ENCODE measurements at regions not wholly inside any gene's neighbourhood (a gene's known extent, or its start where the extent isn't known, plus 50 kb on each side); places are given as distances from the start of the nearest gene placed in this dataset.

DNA sequence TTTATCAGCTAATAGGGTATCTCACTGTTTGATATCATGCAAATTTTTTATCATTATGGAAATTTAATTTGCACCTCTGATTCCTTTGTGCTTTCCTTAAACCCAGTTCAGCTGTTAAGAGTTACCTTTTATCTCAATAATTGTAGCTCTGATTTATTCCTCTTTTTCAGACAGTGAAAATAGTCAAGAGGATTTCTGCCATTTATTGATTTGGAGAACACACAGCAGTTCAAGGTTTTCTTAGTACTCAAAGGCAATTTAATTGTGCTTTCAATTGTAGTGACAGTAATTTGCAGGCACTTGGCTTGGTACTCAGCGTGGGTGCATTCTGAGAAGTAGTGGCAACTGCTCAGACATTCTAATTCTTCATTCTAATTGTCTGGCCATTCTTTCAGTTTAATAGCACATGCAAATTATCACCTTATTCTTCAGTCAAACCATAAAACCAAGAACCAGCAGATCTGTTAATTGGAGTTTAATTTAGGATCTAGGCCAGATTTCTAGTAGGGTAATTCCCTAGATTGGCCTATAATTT lies 709.3 kb downstream of the RPS29 start:
- ATAC-seq (ENCODE audit: low FRiP score), result no peak
- Histone ChIP-seq H3K4me3 (ENCODE audit: low read length in 2 of 2) (no peak overlapping the region), H3K27ac (ENCODE audit: low read depth in 1 of 2, low read length in 2 of 2) (no peak overlapping the region), H3K9me3 (ENCODE audit: control insufficient read depth, low read length) (no peaks in the 10 kb centered on the region), H3K36me3 (ENCODE audit: control insufficient read depth in 1 of 2, insufficient read depth in 2 of 2, low read length in 1 of 2) (no peaks in the 10 kb centered on the region), H3K27me3 (ENCODE audit: control insufficient read depth in 1 of 2, insufficient read depth in 2 of 2, low read length in 1 of 2) (no peaks in the 10 kb centered on the region), H3K4me1 (ENCODE audit: control insufficient read depth in 1 of 2, insufficient read depth in 2 of 2, low read length in 2 of 2) (no peaks in the 10 kb centered on the region)
- no peak for DNase-seq
- WGBS, 2 donors, result 82 to 84% methylated on average over 1 of the region's 1 CpG
- intact Hi-C loops (cut with DNase I), result no loop called here

DNA sequence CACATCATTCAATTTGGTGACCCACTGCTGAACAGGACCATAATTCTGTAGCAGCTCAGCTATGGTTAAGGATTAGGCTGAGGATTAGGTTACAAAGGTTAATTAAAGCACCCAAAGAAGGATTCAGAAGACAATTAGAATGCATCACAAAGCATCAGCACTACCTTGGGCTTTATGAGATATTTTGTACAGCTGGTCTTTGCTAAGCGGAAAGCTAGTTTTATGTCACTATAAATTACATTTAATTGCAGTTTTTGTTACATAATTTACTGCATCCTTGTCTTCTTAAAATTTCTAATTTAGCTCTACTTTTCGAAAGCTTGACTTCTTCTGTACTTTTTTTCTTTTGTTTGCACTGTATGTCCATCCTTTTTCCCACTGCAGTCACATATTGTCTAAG lies 711.5 kb downstream of the RPS29 start:
- no peaks in the 10 kb centered on the region for H3K4me1 ChIP-seq (ENCODE audit: control insufficient read depth in 1 of 2, insufficient read depth in 2 of 2, low read length in 2 of 2)
- H3K27me3 ChIP-seq (ENCODE audit: control insufficient read depth in 1 of 2, insufficient read depth in 2 of 2, low read length in 1 of 2), result no peaks in the 10 kb centered on the region
- intact Hi-C loops (cut with DNase I), result no loop called here
- 91 to 93% methylated on average over 2 of the region's 2 CpGs for WGBS, 2 donors
- no peak overlapping the region for H3K4me3 ChIP-seq (ENCODE audit: low read length in 2 of 2)
- H3K27ac ChIP-seq (ENCODE audit: low read depth in 1 of 2, low read length in 2 of 2), result no peak overlapping the region
- H3K36me3 ChIP-seq (ENCODE audit: control insufficient read depth in 1 of 2, insufficient read depth in 2 of 2, low read length in 1 of 2), result no peaks in the 10 kb centered on the region
- ATAC-seq (ENCODE audit: low FRiP score), result no peak
- no peaks in the 10 kb centered on the region for H3K9me3 ChIP-seq (ENCODE audit: control insufficient read depth, low read length)
- DNase-seq, result no peak

DNA sequence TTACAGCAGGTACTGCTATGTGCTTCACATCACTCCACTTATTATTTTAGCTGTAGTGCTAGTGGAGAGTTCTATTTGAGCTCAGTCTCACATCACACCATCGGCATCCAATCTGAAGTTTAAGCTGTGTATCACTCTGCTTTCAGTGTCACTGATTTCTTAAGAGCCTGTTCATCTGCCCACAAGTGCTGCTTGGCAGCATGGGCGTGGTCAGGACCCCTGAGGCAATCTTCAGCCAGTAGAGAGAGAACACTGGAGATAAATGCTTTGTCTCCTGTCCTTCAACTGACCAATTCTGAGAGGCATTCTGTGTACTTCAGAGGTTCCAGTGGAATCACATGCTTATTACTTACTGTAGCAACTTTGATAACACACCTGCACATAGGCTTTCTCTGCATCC lies 728.8 kb downstream of the RPS29 start:
- Histone ChIP-seq H3K4me3 (ENCODE audit: low read length in 2 of 2) (no peak overlapping the region), H3K27ac (ENCODE audit: low read depth in 1 of 2, low read length in 2 of 2) (no peak overlapping the region), H3K36me3 (ENCODE audit: control insufficient read depth in 1 of 2, insufficient read depth in 2 of 2, low read length in 1 of 2) (no peaks in the 10 kb centered on the region), H3K9me3 (ENCODE audit: control insufficient read depth, low read length) (no peaks in the 10 kb centered on the region), H3K4me1 (ENCODE audit: control insufficient read depth in 1 of 2, insufficient read depth in 2 of 2, low read length in 2 of 2) (no peaks in the 10 kb centered on the region), H3K27me3 (ENCODE audit: control insufficient read depth in 1 of 2, insufficient read depth in 2 of 2, low read length in 1 of 2) (no peaks in the 10 kb centered on the region)
- intact Hi-C loops (cut with DNase I), result no loop called here
- WGBS, 2 donors, result 77 to 80% methylated on average over 2 of the region's 2 CpGs
- ATAC-seq (ENCODE audit: low FRiP score) (no peak), DNase-seq (no peak)

- Histone ChIP-seq H3K27me3 (ENCODE audit: control insufficient read depth in 1 of 2, insufficient read depth in 2 of 2, low read length in 1 of 2) (no peaks in the 10 kb centered on the region), H3K36me3 (ENCODE audit: control insufficient read depth in 1 of 2, insufficient read depth in 2 of 2, low read length in 1 of 2) (no peaks in the 10 kb centered on the region), H3K4me3 (ENCODE audit: low read length in 2 of 2) (no peak overlapping the region), H3K4me1 (ENCODE audit: control insufficient read depth in 1 of 2, insufficient read depth in 2 of 2, low read length in 2 of 2) (no peaks in the 10 kb centered on the region), H3K27ac (ENCODE audit: low read depth in 1 of 2, low read length in 2 of 2) (no peak overlapping the region), H3K9me3 (ENCODE audit: control insufficient read depth, low read length) (no peaks in the 10 kb centered on the region)
- intact Hi-C loops (cut with DNase I), result no loop called here
- ATAC-seq (ENCODE audit: low FRiP score) (no peak), DNase-seq (no peak)
- 70 to 71% methylated on average over 5 of the region's 5 CpGs for WGBS, 2 donors
Measured at GRCh38 chr14:48853159-48853558, 733.0 kb downstream of the RPS29 start.

GRCh38 chr14:48849741-48850322 lies 736.3 kb downstream of the RPS29 start:
- Histone ChIP-seq H3K27ac (ENCODE audit: low read depth in 1 of 2, low read length in 2 of 2) (no peak overlapping the region), H3K4me3 (ENCODE audit: low read length in 2 of 2) (no peak overlapping the region), H3K36me3 (ENCODE audit: control insufficient read depth in 1 of 2, insufficient read depth in 2 of 2, low read length in 1 of 2) (no peaks in the 10 kb centered on the region), H3K27me3 (ENCODE audit: control insufficient read depth in 1 of 2, insufficient read depth in 2 of 2, low read length in 1 of 2) (no peaks in the 10 kb centered on the region), H3K9me3 (ENCODE audit: control insufficient read depth, low read length) (no peaks in the 10 kb centered on the region), H3K4me1 (ENCODE audit: control insufficient read depth in 1 of 2, insufficient read depth in 2 of 2, low read length in 2 of 2) (no peaks in the 10 kb centered on the region)
- DNase-seq, result no peak
- no peak for ATAC-seq (ENCODE audit: low FRiP score)
- intact Hi-C loops (cut with DNase I), result no loop called here
- 27 to 39% methylated on average over 2 of the region's 2 CpGs for WGBS, 2 donors

GRCh38 chr14:48842785-48843184 lies 743.4 kb downstream of the RPS29 start:
- H3K27ac ChIP-seq (ENCODE audit: low read depth in 1 of 2, low read length in 2 of 2), result no peak overlapping the region
- H3K36me3 ChIP-seq (ENCODE audit: control insufficient read depth in 1 of 2, insufficient read depth in 2 of 2, low read length in 1 of 2), result no peaks in the 10 kb centered on the region
- ATAC-seq (ENCODE audit: low FRiP score) (no peak), DNase-seq (no peak)
- intact Hi-C loops (cut with DNase I), result no loop called here
- H3K4me1 ChIP-seq (ENCODE audit: control insufficient read depth in 1 of 2, insufficient read depth in 2 of 2, low read length in 2 of 2), result no peaks in the 10 kb centered on the region
- H3K27me3 ChIP-seq (ENCODE audit: control insufficient read depth in 1 of 2, insufficient read depth in 2 of 2, low read length in 1 of 2), result no peaks in the 10 kb centered on the region
- H3K9me3 ChIP-seq (ENCODE audit: control insufficient read depth, low read length), result no peaks in the 10 kb centered on the region
- H3K4me3 ChIP-seq (ENCODE audit: low read length in 2 of 2), result no peak overlapping the region
- WGBS, 2 donors, result 88 to 92% methylated on average over 2 of the region's 2 CpGs

- intact Hi-C loops (cut with DNase I), result no loop called here
- Histone ChIP-seq H3K4me3 (ENCODE audit: low read length in 2 of 2) (no peak overlapping the region), H3K27me3 (ENCODE audit: control insufficient read depth in 1 of 2, insufficient read depth in 2 of 2, low read length in 1 of 2) (no peaks in the 10 kb centered on the region), H3K4me1 (ENCODE audit: control insufficient read depth in 1 of 2, insufficient read depth in 2 of 2, low read length in 2 of 2) (no peaks in the 10 kb centered on the region), H3K9me3 (ENCODE audit: control insufficient read depth, low read length) (no peaks in the 10 kb centered on the region), H3K27ac (ENCODE audit: low read depth in 1 of 2, low read length in 2 of 2) (no peak overlapping the region), H3K36me3 (ENCODE audit: control insufficient read depth in 1 of 2, insufficient read depth in 2 of 2, low read length in 1 of 2) (no peaks in the 10 kb centered on the region)
- no peak for DNase-seq
- no peak for ATAC-seq (ENCODE audit: low FRiP score)
- whole genome bisulfite sequencing, 2 donors, result 93 to 95% methylated on average over 3 of the region's 3 CpGs
Measured at GRCh38 chr14:48826058-48826457, 760.1 kb downstream of the RPS29 start.

GRCh38 chr14:48814562-48814961 lies 771.6 kb downstream of the RPS29 start:
- Histone ChIP-seq H3K36me3 (ENCODE audit: control insufficient read depth in 1 of 2, insufficient read depth in 2 of 2, low read length in 1 of 2) (no peaks in the 10 kb centered on the region), H3K4me3 (ENCODE audit: low read length in 2 of 2) (no peak overlapping the region), H3K27ac (ENCODE audit: low read depth in 1 of 2, low read length in 2 of 2) (no peak overlapping the region), H3K9me3 (ENCODE audit: control insufficient read depth, low read length) (no peaks in the 10 kb centered on the region), H3K27me3 (ENCODE audit: control insufficient read depth in 1 of 2, insufficient read depth in 2 of 2, low read length in 1 of 2) (no peaks in the 10 kb centered on the region), H3K4me1 (ENCODE audit: control insufficient read depth in 1 of 2, insufficient read depth in 2 of 2, low read length in 2 of 2) (no peaks in the 10 kb centered on the region)
- no peak for DNase-seq
- ATAC-seq (ENCODE audit: low FRiP score), result no peak
- intact Hi-C loops (cut with DNase I), result no loop called here
- 77 to 78% methylated on average over 2 of the region's 2 CpGs for WGBS, 2 donors

- DNase-seq (peak in 1 of 2 donors; percentile 57), ATAC-seq (ENCODE audit: low FRiP score) (no peak)
- Histone ChIP-seq H3K9me3 (ENCODE audit: control insufficient read depth, low read length) (no peaks in the 10 kb centered on the region), H3K4me1 (ENCODE audit: control insufficient read depth in 1 of 2, insufficient read depth in 2 of 2, low read length in 2 of 2) (peaks cover 0 to 3% of the 10 kb centered on the region in 2 donors), H3K4me3 (ENCODE audit: low read length in 2 of 2) (no peak overlapping the region), H3K27ac (ENCODE audit: low read depth in 1 of 2, low read length in 2 of 2) (no peak overlapping the region), H3K27me3 (ENCODE audit: control insufficient read depth in 1 of 2, insufficient read depth in 2 of 2, low read length in 1 of 2) (no peaks in the 10 kb centered on the region), H3K36me3 (ENCODE audit: control insufficient read depth in 1 of 2, insufficient read depth in 2 of 2, low read length in 1 of 2) (no peaks in the 10 kb centered on the region)
- WGBS, 2 donors, result 72 to 77% methylated on average over 14 of the region's 14 CpGs
- intact Hi-C loops (cut with DNase I), result no loop called here
Measured at GRCh38 chr14:48805315-48805714, 780.9 kb downstream of the RPS29 start.
